Ramos (cell line): ENCODE measurements at regions not wholly inside any gene's neighbourhood (a gene's known extent, or its start where the extent isn't known, plus 50 kb on each side); places are given as distances from the start of the nearest gene placed in this dataset.
"Not testable (repeated sequence)": the region's sequence is repeated elsewhere in the genome, so short reads cannot be mapped to it uniquely, and the experiment has no call there.

Experiments used
- in situ Hi-C: fragments of 300-500 bp; cut with MboI; formaldehyde crosslinking; loops from one replicate; pipeline ENCODE4 v1.14.3; 2022; ENCODE audit warnings: low sequenced_read_pairs; ENCODE audit not compliant: unreplicated experiment

GRCh38 chr4:14896656-14897175, 105.6 kb upstream of the CPEB2 start:
- in situ Hi-C loops, result no loop called here

GRCh38 chr4:14897217-14897616, 105.1 kb upstream of the CPEB2 start:
- in situ Hi-C loops, result no loop called here

GRCh38 chr4:14898989-14899388, 103.3 kb upstream of the CPEB2 start:
- in situ Hi-C loops, result no loop called here

GRCh38 chr4:14902342-14902741, 99.9 kb upstream of the CPEB2 start:
- in situ Hi-C loops, result no loop called here

GRCh38 chr4:14903321-14903720, 99.0 kb upstream of the CPEB2 start:
- in situ Hi-C loops, result no loop called here

- in situ Hi-C loops, result no loop called here
These were observed 95.5 kb upstream of the CPEB2 start for GRCh38 chr4:14906805-14907204.

- in situ Hi-C loops, result no loop called here
These were observed 93.6 kb upstream of the CPEB2 start for GRCh38 chr4:14908635-14909034.

- in situ Hi-C loops, result no loop called here
These were observed 91.9 kb upstream of the CPEB2 start for GRCh38 chr4:14910411-14910810.

GRCh38 chr4:14912426-14912825, 89.9 kb upstream of the CPEB2 start:
- in situ Hi-C loops, result no loop called here

- in situ Hi-C loops, result no loop called here
These were observed 87.3 kb upstream of the CPEB2 start for GRCh38 chr4:14915018-14915417.

- in situ Hi-C loops, result no loop called here
These were observed 85.6 kb upstream of the CPEB2 start for GRCh38 chr4:14916554-14917297.

GRCh38 chr4:14917298-14917633, 85.0 kb upstream of the CPEB2 start:
- in situ Hi-C loops, result no loop called here

GRCh38 chr4:14918336-14918735, 83.9 kb upstream of the CPEB2 start:
- in situ Hi-C loops, result no loop called here

- in situ Hi-C loops, result no loop called here
These were observed 82.5 kb upstream of the CPEB2 start for GRCh38 chr4:14919785-14920184.

- in situ Hi-C loops, result no loop called here
These were observed 82.0 kb upstream of the CPEB2 start for GRCh38 chr4:14920237-14920636.

GRCh38 chr4:14920759-14921320, 81.4 kb upstream of the CPEB2 start:
- in situ Hi-C loops, result no loop called here

GRCh38 chr4:14921781-14922180, 80.5 kb upstream of the CPEB2 start:
- in situ Hi-C loops, result not testable (repeated sequence)

- in situ Hi-C loops, result no loop called here
These were observed 78.0 kb upstream of the CPEB2 start for GRCh38 chr4:14924076-14924811.

GRCh38 chr4:14924812-14925344, 77.4 kb upstream of the CPEB2 start:
- in situ Hi-C loops, result no loop called here

- in situ Hi-C loops, result no loop called here
These were observed 76.8 kb upstream of the CPEB2 start for GRCh38 chr4:14925471-14925870.

- in situ Hi-C loops, result no loop called here
These were observed 75.9 kb upstream of the CPEB2 start for GRCh38 chr4:14926368-14926767.
